ENCODE measurements at regions not wholly inside any gene's neighbourhood (a gene's known extent, or its start where the extent isn't known, plus 50 kb on each side); places are given as distances from the start of the nearest gene placed in this dataset.

DNA sequence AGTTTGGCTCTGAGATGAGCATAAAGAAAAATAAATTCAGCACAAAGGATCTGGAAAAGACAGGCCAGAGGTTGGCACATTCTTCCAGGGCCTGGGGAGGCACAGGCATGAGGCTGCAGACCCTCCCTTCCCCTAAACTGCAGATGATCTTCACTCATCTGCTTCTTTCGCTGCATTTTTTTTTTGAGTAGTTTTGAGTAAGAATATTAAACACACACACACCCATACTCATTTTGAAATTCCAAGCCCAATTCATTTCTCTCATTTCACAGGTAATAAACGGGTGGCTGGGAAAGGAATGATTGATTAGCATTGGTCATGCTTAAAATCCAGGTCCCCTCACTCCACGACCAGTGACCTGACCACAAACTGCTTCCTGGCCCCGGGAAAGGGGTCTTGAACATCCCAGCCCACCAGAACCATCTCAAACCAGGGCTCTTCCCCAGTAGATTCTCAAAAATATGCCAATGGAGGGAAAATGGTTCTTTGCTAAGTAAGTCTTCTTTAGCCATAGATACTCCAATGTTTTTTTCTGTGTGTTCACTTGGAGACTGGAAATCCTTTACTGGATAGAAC, 219.6 kb downstream of the ANAPC1 start:
- DNase-seq (ENCODE audit: insufficient read length, low spot score) = no peak
- TF ChIP-seq, protein P1, sequence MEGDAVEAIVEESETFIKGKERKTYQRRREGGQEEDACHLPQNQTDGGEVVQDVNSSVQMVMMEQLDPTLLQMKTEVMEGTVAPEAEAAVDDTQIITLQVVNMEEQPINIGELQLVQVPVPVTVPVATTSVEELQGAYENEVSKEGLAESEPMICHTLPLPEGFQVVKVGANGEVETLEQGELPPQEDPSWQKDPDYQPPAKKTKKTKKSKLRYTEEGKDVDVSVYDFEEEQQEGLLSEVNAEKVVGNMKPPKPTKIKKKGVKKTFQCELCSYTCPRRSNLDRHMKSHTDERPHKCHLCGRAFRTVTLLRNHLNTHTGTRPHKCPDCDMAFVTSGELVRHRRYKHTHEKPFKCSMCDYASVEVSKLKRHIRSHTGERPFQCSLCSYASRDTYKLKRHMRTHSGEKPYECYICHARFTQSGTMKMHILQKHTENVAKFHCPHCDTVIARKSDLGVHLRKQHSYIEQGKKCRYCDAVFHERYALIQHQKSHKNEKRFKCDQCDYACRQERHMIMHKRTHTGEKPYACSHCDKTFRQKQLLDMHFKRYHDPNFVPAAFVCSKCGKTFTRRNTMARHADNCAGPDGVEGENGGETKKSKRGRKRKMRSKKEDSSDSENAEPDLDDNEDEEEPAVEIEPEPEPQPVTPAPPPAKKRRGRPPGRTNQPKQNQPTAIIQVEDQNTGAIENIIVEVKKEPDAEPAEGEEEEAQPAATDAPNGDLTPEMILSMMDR (IDR thresholded peaks at IDR 0.05; ENCODE audit: insufficient read depth, missing control alignments) = no peak

DNA sequence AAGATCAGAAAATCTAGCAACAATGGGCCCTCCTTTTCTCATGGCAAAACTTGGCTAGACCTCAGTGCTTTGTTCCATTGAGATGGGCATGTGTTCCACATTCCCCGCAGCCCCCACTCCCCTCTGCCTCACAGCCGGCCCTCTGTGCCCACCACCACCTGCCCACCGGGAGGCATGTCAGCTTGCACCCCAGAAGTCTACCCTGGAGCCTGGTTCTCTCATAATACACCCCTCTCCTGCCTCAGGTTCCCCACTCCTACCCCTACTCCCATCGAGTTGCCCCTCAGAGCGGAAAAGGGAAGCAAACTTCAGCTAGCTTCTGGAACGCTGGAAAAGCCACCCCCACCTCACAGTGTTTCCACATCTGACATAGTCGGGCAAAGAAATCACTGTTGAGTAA, 219.0 kb downstream of the ANAPC1 start:
- DNase-seq (ENCODE audit: insufficient read length, low spot score) = no peak
- no peak for FAIRE-seq
- TF ChIP-seq, protein P1 (IDR thresholded peaks at IDR 0.05; ENCODE audit: insufficient read depth, missing control alignments) = no peak

More for the DNA sequence above, 219.6 kb downstream of the ANAPC1 start:
- no peak for FAIRE-seq

DNA sequence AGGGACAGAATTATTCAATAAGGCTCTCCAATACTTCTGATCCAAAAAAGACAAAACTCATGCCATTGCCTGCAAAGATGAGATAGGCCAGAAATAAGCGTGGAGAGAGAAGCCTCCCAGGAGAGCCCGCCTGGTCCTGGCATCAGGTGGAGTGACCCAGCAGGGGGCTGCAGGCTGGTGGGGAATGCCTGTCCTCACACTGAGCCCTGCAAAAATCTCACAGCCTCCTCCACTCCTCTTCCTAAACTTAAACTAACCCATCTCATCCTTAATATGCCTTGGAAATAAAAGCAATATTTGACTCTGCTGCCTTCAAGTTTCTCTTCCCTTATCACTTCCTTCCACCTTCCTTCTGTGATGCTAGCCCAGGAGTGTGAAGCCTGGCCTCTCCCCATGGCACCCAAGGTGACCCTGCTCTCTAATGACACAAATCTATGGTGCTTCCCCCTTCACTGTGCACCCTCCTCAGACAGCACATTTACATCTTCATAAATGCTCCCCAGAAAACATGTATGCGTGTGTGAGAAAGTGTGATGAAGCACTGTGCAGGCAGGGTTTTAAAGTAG, 218.4 kb downstream of the ANAPC1 start:
- FAIRE-seq = no peak
- no peak for DNase-seq (ENCODE audit: insufficient read length, low spot score)
- TF ChIP-seq, protein P1 (IDR thresholded peaks at IDR 0.05; ENCODE audit: insufficient read depth, missing control alignments) = no peak

DNA sequence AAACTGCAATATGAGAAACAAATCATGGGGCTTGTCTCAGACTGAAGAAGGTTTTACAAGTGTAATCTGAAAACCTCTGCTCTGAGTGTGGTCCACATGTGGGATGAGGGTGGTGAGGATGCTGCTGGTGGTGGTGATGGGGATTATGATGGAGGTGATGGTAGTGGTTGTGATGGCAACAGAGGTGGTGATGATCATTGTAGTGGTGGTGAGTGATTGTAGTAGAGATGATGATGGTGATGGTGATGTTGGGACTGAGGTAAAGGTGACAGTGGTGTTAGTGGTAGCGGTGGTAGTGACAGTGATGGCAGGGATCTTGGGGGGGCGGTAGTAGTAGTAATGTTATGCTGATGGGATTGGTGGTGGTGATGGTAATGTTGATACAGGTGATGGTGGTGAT, 217.8 kb downstream of the ANAPC1 start:
- FAIRE-seq = no peak
- DNase-seq (ENCODE audit: insufficient read length, low spot score) = no peak
- TF ChIP-seq, protein P1 (IDR thresholded peaks at IDR 0.05; ENCODE audit: insufficient read depth, missing control alignments) = no peak

DNA sequence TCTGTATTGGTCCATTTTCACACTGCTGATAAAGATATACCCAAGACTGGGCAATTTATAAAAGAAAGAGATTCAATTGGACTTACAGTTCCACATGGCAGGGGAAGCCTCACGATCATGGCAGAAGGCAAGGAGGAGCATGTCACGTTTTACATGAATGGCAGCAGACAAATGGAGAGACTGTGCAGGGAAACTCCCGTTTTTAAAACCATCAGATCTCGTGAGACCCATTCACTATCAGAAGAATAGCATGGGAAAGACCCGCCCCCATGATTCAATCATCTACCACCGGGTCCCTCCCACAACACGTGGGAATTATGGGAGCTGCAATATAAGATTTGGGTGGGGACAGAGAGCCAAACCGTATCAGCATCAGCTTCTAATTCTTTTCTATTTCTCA, 217.0 kb downstream of the ANAPC1 start:
- FAIRE-seq (no peak), DNase-seq (ENCODE audit: insufficient read length, low spot score) (no peak)
- TF ChIP-seq, protein P1 (IDR thresholded peaks at IDR 0.05; ENCODE audit: insufficient read depth, missing control alignments) = no peak

DNA sequence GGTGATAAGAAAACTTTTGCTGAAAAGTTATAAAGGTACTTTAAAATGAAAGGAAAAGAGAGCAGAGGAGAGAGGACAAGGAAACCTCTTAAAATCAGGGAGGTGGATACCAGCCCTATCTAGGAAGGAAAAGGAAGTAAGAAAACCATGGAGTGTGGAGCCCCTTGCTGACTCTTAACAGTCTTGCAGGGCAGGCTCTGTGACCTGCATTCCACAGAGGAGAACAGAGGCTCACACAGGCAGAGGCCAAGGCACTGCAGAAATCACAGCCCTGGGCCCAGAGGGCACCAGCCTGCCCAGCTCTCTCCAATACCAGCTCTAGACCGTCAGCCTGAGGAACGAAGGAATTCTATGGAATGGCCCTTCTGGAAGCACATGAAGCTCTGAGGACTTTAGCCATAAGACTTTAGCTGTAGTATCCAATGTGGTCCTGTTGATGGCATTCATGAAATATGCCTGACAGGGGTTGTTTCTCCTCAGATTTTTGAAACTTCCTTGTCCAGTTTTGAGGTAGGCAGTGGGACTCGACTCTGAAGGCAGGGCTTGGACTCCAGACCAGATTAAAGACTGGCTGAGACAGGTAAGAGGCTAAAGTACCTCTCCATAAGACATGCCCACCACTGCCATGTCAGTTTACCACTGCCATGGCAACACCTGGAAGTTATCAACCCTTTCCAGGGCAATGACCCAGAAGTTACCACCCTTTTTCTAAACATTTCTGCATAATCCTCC, 216.3 kb downstream of the ANAPC1 start:
- TF ChIP-seq, protein P1 (IDR thresholded peaks at IDR 0.05; ENCODE audit: insufficient read depth, missing control alignments) = no peak
- FAIRE-seq (no peak), DNase-seq (ENCODE audit: insufficient read length, low spot score) (no peak)

DNA sequence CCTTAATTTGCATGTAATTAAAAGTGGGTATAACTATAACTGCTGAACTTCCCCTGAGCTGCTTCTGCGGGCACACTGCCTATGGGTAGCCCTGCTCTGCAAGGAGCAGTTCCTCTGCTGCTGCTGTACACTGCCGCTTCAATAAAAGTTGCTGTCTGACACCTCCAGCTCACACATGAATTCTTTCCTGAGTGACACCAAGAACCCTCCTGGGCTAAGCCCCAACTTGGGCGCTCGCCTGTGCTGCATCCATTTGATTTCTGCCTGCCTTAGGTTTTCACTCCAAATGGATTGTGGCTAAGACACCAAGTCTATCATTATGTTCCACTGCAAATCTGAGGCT, 215.7 kb downstream of the ANAPC1 start:
- TF ChIP-seq, protein P1 (IDR thresholded peaks at IDR 0.05; ENCODE audit: insufficient read depth, missing control alignments) = no peak
- FAIRE-seq = no peak
- DNase-seq (ENCODE audit: insufficient read length, low spot score) = no peak
